Astrocyte of the cerebellum (primary cell): ENCODE measurements at regions not wholly inside any gene's neighbourhood (a gene's known extent, or its start where the extent isn't known, plus 50 kb on each side); places are given as distances from the start of the nearest gene placed in this dataset.

Source experiments
- DNase-seq: peaks from one replicate; pipeline ENCODE4 v3.0.0-alpha.2; 2011; ENCODE audit warnings: low read depth
- H3K4me3 ChIP-seq: 2 replicates; pipeline ENCODE4 v1.5.1; 2011; ENCODE audit warnings: mild to moderate bottlenecking, low read depth, low read length, moderate library complexity
- in situ Hi-C: cut with HindIII; loops from 2 replicates; pipeline ENCODE4 v1.10.0; 2017; ENCODE audit warnings: low sequenced_read_pairs
- TF ChIP-seq, protein P1 (sequence below): IDR thresholded peaks from 2 replicates; pipeline ENCODE4 v1.5.1; 2012; ENCODE audit warnings: low read length, low read depth, moderate library complexity, mild to moderate bottlenecking; ENCODE audit errors: missing control alignments

DNA sequence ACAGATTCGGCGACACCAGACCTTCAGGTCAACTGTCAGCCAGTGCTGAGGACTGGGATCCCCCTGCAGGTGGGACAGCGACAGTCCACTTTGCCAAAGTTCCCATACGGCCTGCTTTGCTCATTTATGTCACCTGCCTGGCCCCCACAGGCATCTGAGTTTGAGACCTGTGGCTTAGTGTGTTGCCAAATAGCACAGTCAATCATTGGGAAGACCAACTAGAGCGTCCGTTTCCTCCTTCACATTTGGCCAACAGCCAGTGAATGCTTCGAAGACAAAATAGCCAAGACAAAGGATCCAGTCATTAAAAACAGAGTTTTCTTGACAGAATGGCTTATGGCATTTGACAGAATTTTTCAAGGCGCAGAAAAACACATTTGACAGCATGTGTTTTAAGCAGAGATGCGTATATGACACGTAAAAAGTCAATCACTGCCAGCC is 113.8 kb downstream of the ABCC12 start:
- in situ Hi-C loops = no loop called here
- TF ChIP-seq, protein P1, sequence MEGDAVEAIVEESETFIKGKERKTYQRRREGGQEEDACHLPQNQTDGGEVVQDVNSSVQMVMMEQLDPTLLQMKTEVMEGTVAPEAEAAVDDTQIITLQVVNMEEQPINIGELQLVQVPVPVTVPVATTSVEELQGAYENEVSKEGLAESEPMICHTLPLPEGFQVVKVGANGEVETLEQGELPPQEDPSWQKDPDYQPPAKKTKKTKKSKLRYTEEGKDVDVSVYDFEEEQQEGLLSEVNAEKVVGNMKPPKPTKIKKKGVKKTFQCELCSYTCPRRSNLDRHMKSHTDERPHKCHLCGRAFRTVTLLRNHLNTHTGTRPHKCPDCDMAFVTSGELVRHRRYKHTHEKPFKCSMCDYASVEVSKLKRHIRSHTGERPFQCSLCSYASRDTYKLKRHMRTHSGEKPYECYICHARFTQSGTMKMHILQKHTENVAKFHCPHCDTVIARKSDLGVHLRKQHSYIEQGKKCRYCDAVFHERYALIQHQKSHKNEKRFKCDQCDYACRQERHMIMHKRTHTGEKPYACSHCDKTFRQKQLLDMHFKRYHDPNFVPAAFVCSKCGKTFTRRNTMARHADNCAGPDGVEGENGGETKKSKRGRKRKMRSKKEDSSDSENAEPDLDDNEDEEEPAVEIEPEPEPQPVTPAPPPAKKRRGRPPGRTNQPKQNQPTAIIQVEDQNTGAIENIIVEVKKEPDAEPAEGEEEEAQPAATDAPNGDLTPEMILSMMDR = no peak
- no peak for DNase-seq
- H3K4me3 ChIP-seq = no peak overlapping the region

DNA sequence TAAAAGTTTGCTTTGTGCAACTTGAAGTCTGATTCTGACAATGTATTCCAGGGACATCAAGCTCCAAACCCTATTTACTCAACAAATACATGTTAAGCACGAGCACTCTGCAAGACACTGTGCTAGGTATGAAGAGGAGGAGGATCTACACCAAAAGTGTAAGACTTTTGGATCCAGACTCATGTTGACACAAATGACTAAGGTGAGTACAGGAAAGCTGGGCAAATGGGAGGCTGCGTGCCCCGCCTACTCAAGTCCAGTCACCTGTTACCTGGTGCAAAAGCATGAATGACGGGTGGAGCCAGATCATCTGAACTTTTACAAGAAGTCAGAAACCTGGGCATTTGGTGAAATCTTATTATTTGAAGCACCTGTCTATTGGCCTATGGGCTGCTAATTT is 120.7 kb downstream of the ABCC12 start:
- H3K4me3 ChIP-seq = no peak overlapping the region
- in situ Hi-C loops = no loop called here
- TF ChIP-seq, protein P1 = no peak
- no peak for DNase-seq

DNA sequence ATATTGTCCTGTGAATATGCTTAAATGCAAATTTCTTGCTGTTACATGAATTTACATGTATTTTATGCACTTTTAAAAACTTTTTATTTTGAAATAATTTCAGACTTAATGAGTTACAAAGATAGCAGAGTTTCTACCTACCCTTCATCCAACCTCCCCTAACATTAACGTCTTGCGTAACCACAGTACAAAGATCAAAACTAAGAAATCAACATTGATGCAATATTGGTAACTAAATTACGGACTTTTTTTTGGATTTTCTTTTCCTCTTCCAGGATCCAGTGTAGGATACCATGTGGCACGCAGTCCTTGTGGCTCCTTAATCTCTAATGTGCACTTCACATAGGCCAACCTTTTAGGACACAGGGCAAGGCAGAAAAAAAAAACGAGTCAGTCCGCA is 124.9 kb downstream of the ABCC12 start:
- DNase-seq = no peak
- TF ChIP-seq, protein P1 = no peak
- in situ Hi-C loops = no loop called here
- H3K4me3 ChIP-seq = no peak overlapping the region

DNA sequence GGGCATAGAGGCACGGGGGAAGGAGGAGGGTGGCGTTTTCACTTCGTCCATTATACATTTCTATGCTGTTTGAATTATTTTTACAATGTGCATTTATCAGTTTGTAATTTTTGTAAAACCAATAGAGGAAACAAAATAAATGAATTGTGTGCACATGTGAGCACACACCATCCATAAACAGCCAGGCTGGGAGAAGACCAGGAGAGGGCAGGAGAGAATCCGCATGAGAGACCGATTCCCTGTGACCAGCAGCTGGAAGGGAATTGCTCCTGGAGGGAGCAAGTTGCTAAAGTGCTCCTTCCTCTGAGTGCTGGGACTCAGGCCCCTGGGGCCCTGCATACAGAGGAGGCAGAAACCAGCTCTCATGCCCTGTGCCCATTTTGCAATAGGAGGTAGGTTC is 126.0 kb downstream of the ABCC12 start:
- TF ChIP-seq, protein P1 = no peak
- H3K4me3 ChIP-seq = no peak overlapping the region
- in situ Hi-C loops = no loop called here
- DNase-seq = no peak

DNA sequence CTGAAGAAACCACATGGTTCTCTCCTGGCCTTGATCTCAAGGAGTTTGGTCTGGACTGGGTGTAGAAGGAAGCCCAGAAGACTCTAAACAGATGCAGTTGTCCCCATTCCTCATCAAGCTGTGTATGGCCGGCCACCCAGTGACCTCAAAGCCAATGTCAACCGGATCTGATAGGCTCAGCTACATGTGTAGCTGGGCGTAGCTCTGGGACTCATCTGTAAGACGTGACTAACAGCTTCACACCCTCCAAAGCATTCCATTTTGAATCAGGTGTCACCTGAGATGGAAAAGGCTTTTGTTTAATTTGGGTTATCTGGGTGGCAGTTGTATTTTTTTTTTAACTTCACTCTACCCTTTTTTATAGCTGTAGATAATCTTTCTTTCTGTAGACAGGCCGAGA is 130.4 kb downstream of the ABCC12 start:
- in situ Hi-C loops = no loop called here
- H3K4me3 ChIP-seq = no peak overlapping the region
- TF ChIP-seq, protein P1 = no peak
- DNase-seq = no peak

DNA sequence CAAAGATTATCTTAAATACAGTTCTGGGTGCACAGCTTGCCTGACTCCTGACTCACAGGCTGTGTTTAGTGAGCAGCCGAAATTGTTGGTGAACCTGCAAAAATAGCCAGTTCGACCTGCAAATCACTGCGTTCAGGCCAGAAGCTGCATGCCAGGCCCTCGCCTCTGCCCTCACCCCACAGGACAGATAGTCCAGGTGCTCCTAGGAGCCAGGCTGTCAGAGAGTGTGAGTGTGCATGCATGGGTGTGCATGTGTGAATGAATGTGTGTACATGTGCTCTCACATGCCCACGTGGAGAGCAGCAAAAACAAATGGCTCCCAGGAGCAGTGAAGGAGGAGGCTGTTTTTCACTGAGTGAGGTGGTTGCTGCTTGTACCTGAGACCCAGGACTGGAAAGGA is 131.8 kb downstream of the ABCC12 start:
- DNase-seq = no peak
- no peak overlapping the region for H3K4me3 ChIP-seq
- in situ Hi-C loops = no loop called here

More for the DNA sequence above, 131.8 kb downstream of the ABCC12 start:
- TF ChIP-seq, protein P1 = no peak
